Ishikawa (cell line): ENCODE measurements at regions not wholly inside any gene's neighbourhood (a gene's known extent, or its start where the extent isn't known, plus 50 kb on each side); places are given as distances from the start of the nearest gene placed in this dataset.

Source experiments
- CEBPB ChIP-seq: IDR thresholded peaks from 2 replicates; pipeline ENCODE4 v1.6.1; 2012
- EGR1 ChIP-seq: IDR thresholded peaks from 2 replicates; pipeline ENCODE4 v1.6.1; 2012
- EP300 ChIP-seq: IDR thresholded peaks from 2 replicates; pipeline ENCODE4 v1.6.1; 2012; ENCODE audit warnings: borderline replicate concordance
- FOXM1 ChIP-seq: IDR thresholded peaks from 2 replicates; pipeline ENCODE4 v1.6.1; 2012; ENCODE audit warnings: low read depth, borderline replicate concordance
- MAX ChIP-seq: IDR thresholded peaks from 2 replicates; pipeline ENCODE4 v1.6.1; 2012
- NFIC ChIP-seq: IDR thresholded peaks from 2 replicates; pipeline ENCODE4 v1.6.1; 2012
- RAD21 ChIP-seq: IDR thresholded peaks from 2 replicates; pipeline ENCODE4 v1.6.1; 2012; ENCODE audit warnings: low read depth
- REST ChIP-seq: IDR thresholded peaks from 2 replicates; pipeline ENCODE4 v1.6.1; 2012; ENCODE audit warnings: low read depth, mild to moderate bottlenecking
- TAF1 ChIP-seq: IDR thresholded peaks from 2 replicates; pipeline ENCODE4 v1.6.1; 2012; ENCODE audit warnings: low read depth, mild to moderate bottlenecking
- TCF12 ChIP-seq: IDR thresholded peaks from 2 replicates; pipeline ENCODE4 v1.6.1; 2012; ENCODE audit warnings: low read depth
- TEAD4 ChIP-seq: IDR thresholded peaks from 2 replicates; pipeline ENCODE4 v1.6.1; 2012
- YY1 ChIP-seq: IDR thresholded peaks from 2 replicates; pipeline ENCODE4 v1.6.1; 2012; ENCODE audit warnings: low read depth
- ZBTB7A ChIP-seq: IDR thresholded peaks from 2 replicates; pipeline ENCODE4 v1.6.1; 2012; ENCODE audit warnings: low read depth
- TF ChIP-seq, protein P1 (sequence below): IDR thresholded peaks from 2 replicates; pipeline ENCODE4 v1.6.1; 2012

DNA sequence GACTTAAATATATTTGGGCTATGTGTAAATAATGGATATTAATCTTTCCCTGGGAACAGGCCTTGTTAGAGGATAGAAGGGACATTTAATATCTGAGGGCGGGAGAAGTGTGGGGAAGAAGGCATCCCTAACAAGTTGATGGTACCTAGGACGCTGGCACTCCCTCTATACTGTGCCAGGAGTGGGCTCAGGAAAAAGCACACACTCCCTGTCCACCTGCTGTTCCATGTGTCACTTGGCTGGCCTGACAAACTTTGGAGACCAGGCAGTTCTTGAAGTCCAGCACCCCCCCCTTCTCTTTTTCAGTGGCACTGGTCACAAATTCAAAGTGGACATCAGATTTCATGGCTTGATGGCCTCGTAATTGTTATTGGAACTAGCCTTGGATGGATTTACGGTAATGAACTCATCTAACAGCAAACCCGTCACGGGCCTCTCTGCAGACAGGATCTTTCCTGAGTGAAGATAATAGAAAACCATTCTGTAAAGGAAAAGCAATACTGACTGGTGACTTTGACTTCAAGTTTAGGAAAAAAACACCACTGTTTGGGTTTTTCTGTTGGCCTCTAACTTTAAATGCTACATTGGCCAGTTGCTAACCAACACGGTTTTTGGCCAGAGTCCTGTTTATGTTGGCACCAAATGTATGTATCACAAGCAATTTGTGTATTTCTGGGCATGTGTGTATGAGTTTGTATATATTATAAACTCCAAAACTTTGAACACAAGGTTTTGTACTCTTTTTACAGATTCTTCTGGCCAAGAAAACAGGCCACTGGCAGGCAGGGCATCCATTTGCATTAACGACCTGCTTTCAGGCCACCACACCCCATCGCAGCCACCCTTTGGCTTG is 552.6 kb downstream of the CCDC171 start:
- TF ChIP-seq NFIC (no peak), EGR1 (no peak), REST (no peak), TCF12 (no peak), CEBPB (no peak), TAF1 (no peak), RAD21 (no peak), ZBTB7A (no peak), MAX (no peak), EP300 (no peak), FOXM1 (no peak), YY1 (no peak), TEAD4 (no peak)
- TF ChIP-seq, protein P1, sequence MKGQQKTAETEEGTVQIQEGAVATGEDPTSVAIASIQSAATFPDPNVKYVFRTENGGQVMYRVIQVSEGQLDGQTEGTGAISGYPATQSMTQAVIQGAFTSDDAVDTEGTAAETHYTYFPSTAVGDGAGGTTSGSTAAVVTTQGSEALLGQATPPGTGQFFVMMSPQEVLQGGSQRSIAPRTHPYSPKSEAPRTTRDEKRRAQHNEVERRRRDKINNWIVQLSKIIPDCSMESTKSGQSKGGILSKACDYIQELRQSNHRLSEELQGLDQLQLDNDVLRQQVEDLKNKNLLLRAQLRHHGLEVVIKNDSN: no peak

- TF ChIP-seq TAF1: no peak
These were observed 553.3 kb downstream of the CCDC171 start for GRCh38 chr9:16106021-16106571.

- no peak for TF ChIP-seq ZBTB7A
- no peak for TF ChIP-seq TAF1
- TF ChIP-seq REST: peak; percentile 89
These were observed 559.3 kb downstream of the CCDC171 start for GRCh38 chr9:16112116-16112515.

- TF ChIP-seq FOXM1 (no peak), REST (no peak), RAD21 (no peak), ZBTB7A (no peak), YY1 (no peak), TEAD4 (no peak), EP300 (no peak), TAF1 (no peak), MAX (no peak)
These were observed 563.2 kb downstream of the CCDC171 start for GRCh38 chr9:16115994-16116393.

- TF ChIP-seq EP300: no peak
These were observed 565.2 kb downstream of the CCDC171 start for GRCh38 chr9:16118043-16118442.
